H1 (cell line): ENCODE measurements at regions not wholly inside any gene's neighbourhood (a gene's known extent, or its start where the extent isn't known, plus 50 kb on each side); places are given as distances from the start of the nearest gene placed in this dataset.

Source experiments
- CTCF ChIA-PET: fragments of 300-600 bp; sonication (Branson Sonifier 250); formaldehyde crosslinking; loops from one replicate; lab custom pipeline; 2021; ENCODE audit not compliant: partially characterized antibody; lab: Charles Lee
- POLR2A ChIA-PET: fragments of 300-600 bp; sonication (Branson Sonifier 250); formaldehyde crosslinking; loops from one replicate; lab custom pipeline; 2021; ENCODE audit warnings: inconsistent platforms; ENCODE audit not compliant: partially characterized antibody; lab: Charles Lee
- DNase-seq, 2 experiments: peaks; one replicate each; pipeline versions ENCODE4 v3.0.0 to v3.0.0-alpha.2; 2010 to 2022; ENCODE audit warnings: low spot score in 2 of 2, low read depth in 1 of 2, mixed read lengths in 1 of 2
- FAIRE-seq: peaks from 2 replicates; lab custom pipeline; 2011; peaks lifted over from hg19 to GRCh38; lab: Jason Lieb, UNC
- H2AFZ ChIP-seq: 2 replicates; pipeline ENCODE4 v1.8.1; 2012; ENCODE audit warnings: low read length, inconsistent platforms
- H2AK5ac ChIP-seq: 2 replicates; pipeline ENCODE4 v1.6.1; 2013; ENCODE audit warnings: low read depth, low read length
- H2BK120ac ChIP-seq: replicated peaks from 2 replicates; pipeline ENCODE3; 2013; ENCODE audit warnings: low read depth, low read length, inconsistent platforms
- H2BK12ac ChIP-seq: 2 replicates; pipeline ENCODE4 v1.6.1; 2013; ENCODE audit warnings: low read depth, low read length
- H2BK15ac ChIP-seq: 2 replicates; pipeline ENCODE4 v1.6.1; 2013; ENCODE audit warnings: low read length
- H2BK20ac ChIP-seq: 2 replicates; pipeline ENCODE4 v1.6.1; 2013; ENCODE audit warnings: low read length
- H2BK5ac ChIP-seq: 2 replicates; pipeline ENCODE4 v1.6.1; 2013; ENCODE audit warnings: low read depth, low read length
- H3K14ac ChIP-seq: 2 replicates; pipeline ENCODE4 v1.6.1; 2013; ENCODE audit warnings: inconsistent platforms; ENCODE audit not compliant: insufficient read length
- H3K18ac ChIP-seq: 2 replicates; pipeline ENCODE4 v1.6.1; 2013; ENCODE audit warnings: low read length; ENCODE audit errors: extremely low read depth
- H3K23ac ChIP-seq: 2 replicates; pipeline ENCODE4 v1.6.1; 2013; ENCODE audit warnings: inconsistent platforms; ENCODE audit not compliant: insufficient read length
- H3K23me2 ChIP-seq: 2 replicates; pipeline ENCODE4 v1.6.1; 2013; ENCODE audit warnings: low read depth, low read length
- H3K27ac ChIP-seq: 2 replicates; pipeline ENCODE4 v1.6.1; 2011; ENCODE audit warnings: low read depth, low read length, inconsistent platforms
- H3K27me3 ChIP-seq, 4 experiments: replicated peaks in 1 of 4; 1 replicate in 1 of 4; 2 replicates in 3 of 4; pipeline versions ENCODE4 v1.6.1 to v1.8.1; 2011 to 2013; ENCODE audit warnings: low read length in 3 of 4, mild to moderate bottlenecking in 3 of 4, inconsistent platforms in 2 of 4, mixed read lengths in 2 of 4, moderate library complexity in 1 of 4; ENCODE audit not compliant: control insufficient read depth in 3 of 4, insufficient read depth in 3 of 4; ENCODE audit errors: extremely low read depth in 1 of 4
- H3K36me3 ChIP-seq, 4 experiments: 2 replicates each; pipeline versions ENCODE4 v1.6.1 to v1.8.1; 2011 to 2013; ENCODE audit warnings: mild to moderate bottlenecking in 4 of 4, low read length in 3 of 4, moderate library complexity in 2 of 4, control low read depth in 1 of 4, inconsistent platforms in 1 of 4; ENCODE audit not compliant: insufficient read depth in 4 of 4, control insufficient read depth in 2 of 4
- H3K4ac ChIP-seq: replicated peaks from 2 replicates; pipeline ENCODE3; 2013; ENCODE audit warnings: low read length, low read depth, mixed read lengths, inconsistent platforms; ENCODE audit not compliant: insufficient read length
- H3K4me1 ChIP-seq, 4 experiments: replicated peaks in 1 of 4; 1 replicate in 1 of 4; 2 replicates in 3 of 4; pipeline versions ENCODE4 v1.6.1 to v1.8.1; 2011 to 2013; ENCODE audit warnings: low read length in 3 of 4, inconsistent platforms in 2 of 4, mixed read lengths in 1 of 4; ENCODE audit not compliant: insufficient read depth in 4 of 4, control insufficient read depth in 3 of 4
- H3K4me2 ChIP-seq, 2 experiments: 2 replicates each; pipeline versions ENCODE4 v1.6.1 to v1.8.1; 2011 to 2013; ENCODE audit warnings: low read depth in 2 of 2, low read length in 2 of 2, control low read depth in 1 of 2, inconsistent platforms in 1 of 2, mild to moderate bottlenecking in 1 of 2; ENCODE audit not compliant: insufficient read depth in 1 of 2
- H3K4me3 ChIP-seq, 4 experiments: fragments of 200-600, 300-600 bp in 1 of 4; sonication (generic), shearing (Covaris generic), sonication (Bioruptor Twin) in 1 of 4; 2 replicates each; pipeline versions ENCODE4 v1.5.1 to v1.8.1; 2011 to 2016; ENCODE audit warnings: low read length in 4 of 4, low read depth in 3 of 4, control low read depth in 2 of 4, inconsistent platforms in 2 of 4, mild to moderate bottlenecking in 2 of 4, mixed read lengths in 1 of 4, moderate library complexity in 1 of 4; ENCODE audit not compliant: insufficient read depth in 2 of 4; ENCODE audit errors: extremely low read depth in 1 of 4
- H3K56ac ChIP-seq: replicated peaks from 2 replicates; pipeline ENCODE3; 2013; ENCODE audit warnings: low read depth, mild to moderate bottlenecking, mixed read lengths, low read length, inconsistent platforms; ENCODE audit not compliant: insufficient read length
- H3K79me1 ChIP-seq: 2 replicates; pipeline ENCODE4 v1.6.1; 2013; ENCODE audit warnings: low read depth, low read length, control low read depth
- H3K79me2 ChIP-seq, 2 experiments: 2 replicates each; pipeline versions ENCODE4 v1.6.1 to v1.8.1; 2012 to 2013; ENCODE audit warnings: low read length in 2 of 2, mild to moderate bottlenecking in 2 of 2, inconsistent platforms in 1 of 2; ENCODE audit not compliant: insufficient read depth in 2 of 2, control insufficient read depth in 1 of 2
- H3K9ac ChIP-seq, 4 experiments: replicated peaks in 1 of 4; 1 replicate in 1 of 4; 2 replicates in 3 of 4; pipeline versions ENCODE4 v1.6.1 to v1.8.1; 2011 to 2013; ENCODE audit warnings: low read depth in 3 of 4, low read length in 3 of 4, control low read depth in 2 of 4, mild to moderate bottlenecking in 2 of 4, moderate library complexity in 2 of 4, inconsistent platforms in 1 of 4; ENCODE audit errors: extremely low read depth in 1 of 4
- H3K9me3 ChIP-seq, 2 experiments: 2 replicates each; pipeline versions ENCODE4 v1.6.1 to v1.8.1; 2012 to 2013; ENCODE audit warnings: mild to moderate bottlenecking in 2 of 2, moderate library complexity in 2 of 2, control low read depth in 1 of 2, inconsistent platforms in 1 of 2, low read depth in 1 of 2, low read length in 1 of 2, mixed read lengths in 1 of 2; ENCODE audit not compliant: insufficient read depth in 2 of 2
- H4K20me1 ChIP-seq, 2 experiments: replicated peaks in 1 of 2; 2 replicates each; pipeline versions ENCODE3 to v1.8.1; 2011 to 2013; ENCODE audit warnings: inconsistent platforms in 2 of 2, low read length in 2 of 2, mild to moderate bottlenecking in 1 of 2; ENCODE audit not compliant: insufficient read depth in 2 of 2, control insufficient read depth in 1 of 2
- H4K5ac ChIP-seq: 2 replicates; pipeline ENCODE4 v1.6.1; 2013; ENCODE audit warnings: low read length, low read depth, mixed read lengths, inconsistent platforms; ENCODE audit not compliant: insufficient read length
- H4K8ac ChIP-seq: 2 replicates; pipeline ENCODE4 v1.8.0; 2013; ENCODE audit warnings: mild to moderate bottlenecking, moderate library complexity, low read length, inconsistent platforms; ENCODE audit not compliant: insufficient read depth; ENCODE audit errors: extremely low read depth
- H4K91ac ChIP-seq: replicated peaks from 2 replicates; pipeline ENCODE3; 2013; ENCODE audit warnings: low read length, mixed read lengths, inconsistent platforms; ENCODE audit not compliant: insufficient read length
- BRCA1 ChIP-seq: IDR thresholded peaks from 2 replicates; pipeline ENCODE4 v1.6.1; 2012; ENCODE audit warnings: low read depth, low read length, improper control_type of control experiment
- WGBS, 2 experiments: shearing (Covaris generic) in 1 of 2; methylation state at CpG; one replicate each; pipeline versions ENCODE4 v1.1.6 to v1.1.7; 2013 to 2015; ENCODE audit warnings: low lambda C conversion rate in 2 of 2, mixed read lengths in 2 of 2, inconsistent platforms in 1 of 2, low coverage in 1 of 2, missing lambda C conversion rate in 1 of 2; ENCODE audit not compliant: insufficient replicate concordance in 2 of 2, insufficient coverage in 1 of 2, insufficient read length in 1 of 2; ENCODE audit errors: extremely low coverage in 1 of 2, missing lambda C conversion rate in 1 of 2; 5-methylcytosine and 5-hydroxymethylcytosine counted together
- TF ChIP-seq, protein P1 (sequence below): IDR thresholded peaks from 2 replicates; pipeline ENCODE4 v1.6.1; 2011; ENCODE audit warnings: low read length, improper control_type of control experiment

DNA sequence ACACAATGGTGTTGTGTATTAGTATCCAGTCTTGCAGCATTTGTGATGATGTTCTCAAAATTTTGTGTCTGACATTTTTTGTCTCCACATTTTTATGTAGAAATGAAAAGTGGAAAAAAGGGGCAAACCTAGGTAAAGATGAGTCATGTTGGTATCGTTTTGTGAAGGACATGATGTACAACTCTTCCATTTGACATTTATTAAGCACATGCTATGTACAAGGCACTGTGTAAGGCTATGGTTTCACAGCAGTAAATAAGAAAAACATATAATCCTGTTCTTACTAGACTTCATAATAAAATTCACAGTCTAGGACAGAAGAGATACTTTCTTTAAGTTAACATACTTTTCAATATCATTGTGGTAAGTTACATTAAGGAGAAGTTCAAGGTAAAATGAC lies 143.5 kb upstream of the CNTN4 start:
- Histone ChIP-seq H2BK12ac (no peak overlapping the region), H3K36me3 (no peaks in the 10 kb centered on the region), H4K91ac (no peak overlapping the region), H3K9ac (no peak overlapping the region), H2AK5ac (no peak overlapping the region), H3K18ac (no peak overlapping the region), H3K9me3 (no peaks in the 10 kb centered on the region), H3K4me2 (no peak overlapping the region), H2BK120ac (no peak overlapping the region), H3K79me1 (no peaks in the 10 kb centered on the region), H3K23ac (no peak overlapping the region), H4K5ac (no peak overlapping the region), H4K8ac (no peak overlapping the region), H3K79me2 (no peaks in the 10 kb centered on the region), H3K23me2 (no peaks in the 10 kb centered on the region), H3K27ac (no peak overlapping the region), H3K4ac (no peak overlapping the region), H3K4me3 (no peak overlapping the region), H2BK15ac (no peak overlapping the region), H3K14ac (no peak overlapping the region), H3K56ac (no peak overlapping the region), H4K20me1 (no peaks in the 10 kb centered on the region), H3K4me1 (no peaks in the 10 kb centered on the region), H2BK5ac (no peak overlapping the region), H2AFZ (no peak overlapping the region), H3K27me3 (no peaks in the 10 kb centered on the region), H2BK20ac (no peak overlapping the region)
- no peak for DNase-seq
- no peak for FAIRE-seq
- POLR2A ChIA-PET: no interaction called here
- CTCF ChIA-PET: interaction anchor here (0.6 kb wide), 2 partner anchors 338 to 860 kb away, joined by 3 to 4 read pairs; no protein-coding TSS in a partner anchor
- 100% methylated on average over 1 of the region's 1 CpG; no CpG with 5 or more reads in 1 of the 2 experiments for WGBS, 2 experiments
- TF ChIP-seq, protein P1, sequence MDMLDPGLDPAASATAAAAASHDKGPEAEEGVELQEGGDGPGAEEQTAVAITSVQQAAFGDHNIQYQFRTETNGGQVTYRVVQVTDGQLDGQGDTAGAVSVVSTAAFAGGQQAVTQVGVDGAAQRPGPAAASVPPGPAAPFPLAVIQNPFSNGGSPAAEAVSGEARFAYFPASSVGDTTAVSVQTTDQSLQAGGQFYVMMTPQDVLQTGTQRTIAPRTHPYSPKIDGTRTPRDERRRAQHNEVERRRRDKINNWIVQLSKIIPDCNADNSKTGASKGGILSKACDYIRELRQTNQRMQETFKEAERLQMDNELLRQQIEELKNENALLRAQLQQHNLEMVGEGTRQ: no peak
- no peak for TF ChIP-seq BRCA1
